Hepatocyte (in vitro differentiated cells): ENCODE measurements at regions not wholly inside any gene's neighbourhood (a gene's known extent, or its start where the extent isn't known, plus 50 kb on each side); places are given as distances from the start of the nearest gene placed in this dataset.

Experiments
- DNase-seq: peaks from one replicate; pipeline ENCODE4 v3.0.0-alpha.2; 2016; ENCODE audit warnings: low spot score
- H2AFZ ChIP-seq: fragments of 200-600 bp; sonication (generic); 2 replicates; pipeline ENCODE4 v1.6.0; 2016; ENCODE audit warnings: antibody characterized with exemption, mild to moderate bottlenecking
- H3K27ac ChIP-seq: fragments of 200-600 bp; sonication (generic); 2 replicates; pipeline ENCODE4 v1.5.1; 2016; ENCODE audit warnings: mild to moderate bottlenecking
- H3K27me3 ChIP-seq: fragments of 200-600 bp; sonication (generic); 2 replicates; pipeline ENCODE4 v1.6.1; 2016
- H3K36me3 ChIP-seq: fragments of 200-600 bp; sonication (generic); replicated peaks from 2 replicates; pipeline ENCODE4 v1.5.1; 2016; ENCODE audit warnings: low read depth; ENCODE audit not compliant: insufficient read depth
- H3K4me1 ChIP-seq: fragments of 200-600 bp; sonication (generic); 2 replicates; pipeline ENCODE4 v1.5.1; 2016; ENCODE audit warnings: mild to moderate bottlenecking, moderate library complexity; ENCODE audit not compliant: insufficient read depth
- H3K4me2 ChIP-seq: fragments of 200-600 bp; sonication (generic); 2 replicates; pipeline ENCODE4 v1.6.0; 2016
- H3K4me3 ChIP-seq: fragments of 200-600 bp; sonication (generic); 2 replicates; pipeline ENCODE4 v1.5.1; 2016; ENCODE audit warnings: mild to moderate bottlenecking
- H3K79me2 ChIP-seq: fragments of 200-600 bp; sonication (generic); 2 replicates; pipeline ENCODE4 v1.6.0; 2017; ENCODE audit warnings: mild to moderate bottlenecking
- H3K9me2 ChIP-seq: fragments of 200-600 bp; sonication (generic); replicated peaks from 2 replicates; pipeline ENCODE4 v1.6.0; 2017; ENCODE audit warnings: mild to moderate bottlenecking; ENCODE audit not compliant: insufficient read depth
- H3K9me3 ChIP-seq: fragments of 200-600 bp; sonication (generic); 2 replicates; pipeline ENCODE4 v1.5.1; 2016; ENCODE audit warnings: low read depth, mild to moderate bottlenecking
- H4K20me1 ChIP-seq: fragments of 200-600 bp; sonication (generic); 2 replicates; pipeline ENCODE4 v1.6.0; 2016; ENCODE audit warnings: mild to moderate bottlenecking; ENCODE audit not compliant: insufficient read depth, poor library complexity, severe bottlenecking
- CTCF ChIP-seq: fragments of 200-600 bp; sonication (generic); IDR thresholded peaks from 2 replicates; pipeline ENCODE4 v1.5.1; 2016; ENCODE audit warnings: antibody characterized with exemption, mild to moderate bottlenecking; ENCODE audit not compliant: poor library complexity
- EZH2 ChIP-seq: fragments of 200-600 bp; sonication (generic); IDR thresholded peaks from 2 replicates; pipeline ENCODE4 v1.6.1; 2016; ENCODE audit warnings: antibody characterized with exemption, mild to moderate bottlenecking, borderline replicate concordance
- EZH2phosphoT487 ChIP-seq: fragments of 200-600 bp; sonication (generic); IDR thresholded peaks from one replicate; pipeline ENCODE4 v1.6.1; 2018; ENCODE audit warnings: antibody characterized with exemption, mild to moderate bottlenecking, low read depth, moderate library complexity; ENCODE audit not compliant: unreplicated experiment, severe bottlenecking
- WGBS: methylation state at CpG from one replicate; pipeline ENCODE4 v1.1.6; 2016; ENCODE audit warnings: low lambda C conversion rate; ENCODE audit errors: missing lambda C conversion rate; 5-methylcytosine and 5-hydroxymethylcytosine counted together

- H3K36me3 ChIP-seq: no peaks in the 10 kb centered on the region
- no peak overlapping the region for H3K4me2 ChIP-seq
- H3K27me3 ChIP-seq: no peaks in the 10 kb centered on the region
- no peaks in the 10 kb centered on the region for H3K9me3 ChIP-seq
- TF ChIP-seq EZH2phosphoT487: no peak
- TF ChIP-seq EZH2: no peak
- no peak for TF ChIP-seq CTCF
- H3K9me2 ChIP-seq: no peaks in the 10 kb centered on the region
- H3K27ac ChIP-seq: no peak overlapping the region
- DNase-seq: no peak
- H2AFZ ChIP-seq: no peak overlapping the region
- no peaks in the 10 kb centered on the region for H3K4me1 ChIP-seq
- no peaks in the 10 kb centered on the region for H3K79me2 ChIP-seq
- no peaks in the 10 kb centered on the region for H4K20me1 ChIP-seq
- 99% methylated on average over 2 of the region's 2 CpGs for WGBS
- H3K4me3 ChIP-seq: no peak overlapping the region
Measured at GRCh38 chr6:111941686-111942330, 68.6 kb upstream of the FYN start.

GRCh38 chr6:111942561-111942960, 69.3 kb upstream of the FYN start:
- Histone ChIP-seq H4K20me1 (no peaks in the 10 kb centered on the region), H3K9me3 (no peaks in the 10 kb centered on the region), H3K4me3 (no peak overlapping the region), H3K4me2 (no peak overlapping the region), H3K36me3 (no peaks in the 10 kb centered on the region), H3K79me2 (no peaks in the 10 kb centered on the region), H2AFZ (no peak overlapping the region), H3K9me2 (no peaks in the 10 kb centered on the region), H3K4me1 (no peaks in the 10 kb centered on the region), H3K27ac (no peak overlapping the region), H3K27me3 (no peaks in the 10 kb centered on the region)
- TF ChIP-seq EZH2 (no peak), CTCF (no peak), EZH2phosphoT487 (no peak)
- 98% methylated on average over 2 of the region's 2 CpGs for WGBS
- DNase-seq: no peak

- H3K4me3 ChIP-seq: no peak overlapping the region
- H3K4me1 ChIP-seq: no peaks in the 10 kb centered on the region
- 91% methylated on average over 3 of the region's 3 CpGs for WGBS
- TF ChIP-seq EZH2 (no peak), CTCF (no peak), EZH2phosphoT487 (no peak)
- no peaks in the 10 kb centered on the region for H4K20me1 ChIP-seq
- H3K4me2 ChIP-seq: no peak overlapping the region
- no peaks in the 10 kb centered on the region for H3K36me3 ChIP-seq
- H3K27ac ChIP-seq: no peak overlapping the region
- DNase-seq: no peak
- no peaks in the 10 kb centered on the region for H3K9me3 ChIP-seq
- no peaks in the 10 kb centered on the region for H3K9me2 ChIP-seq
- H3K79me2 ChIP-seq: no peaks in the 10 kb centered on the region
- no peaks in the 10 kb centered on the region for H3K27me3 ChIP-seq
- no peak overlapping the region for H2AFZ ChIP-seq
Measured at GRCh38 chr6:111943266-111943665, 70.0 kb upstream of the FYN start.
